ENCODE measurements at regions not wholly inside any gene's neighbourhood (a gene's known extent, or its start where the extent isn't known, plus 50 kb on each side); places are given as distances from the start of the nearest gene placed in this dataset.

- DNase-seq: no peak
Observed at GRCh38 chr11:128361451-128362020, 225.8 kb downstream of the ETS1 start.

- DNase-seq: no peak
Observed at GRCh38 chr11:128359515-128359914, 227.8 kb downstream of the ETS1 start.

GRCh38 chr11:128357073-128357472, 230.3 kb downstream of the ETS1 start:
- DNase-seq: no peak

GRCh38 chr11:128355558-128355957, 231.8 kb downstream of the ETS1 start:
- no peak for DNase-seq

- no peak for DNase-seq
Observed at GRCh38 chr11:128354476-128354875, 232.9 kb downstream of the ETS1 start.

- no peak for DNase-seq
Observed at GRCh38 chr11:128351168-128351567, 236.2 kb downstream of the ETS1 start.

GRCh38 chr11:128349650-128350299, 237.6 kb downstream of the ETS1 start:
- no peak for DNase-seq

GRCh38 chr11:128346804-128347203, 240.6 kb downstream of the ETS1 start:
- no peak for DNase-seq

GRCh38 chr11:128345316-128345715, 242.0 kb downstream of the ETS1 start:
- DNase-seq: no peak

- no peak for DNase-seq
Observed at GRCh38 chr11:128343870-128344269, 243.5 kb downstream of the ETS1 start.

- DNase-seq: no peak
Observed at GRCh38 chr11:128343135-128343514, 244.2 kb downstream of the ETS1 start.

- no peak for DNase-seq
Observed at GRCh38 chr11:128342511-128343134, 244.7 kb downstream of the ETS1 start.

GRCh38 chr11:128341280-128342248, 245.8 kb downstream of the ETS1 start:
- DNase-seq: no peak

- DNase-seq: no peak
Observed at GRCh38 chr11:128339792-128340191, 247.6 kb downstream of the ETS1 start.

- no peak for DNase-seq
Observed at GRCh38 chr11:128338811-128339210, 248.5 kb downstream of the ETS1 start.

- no peak for DNase-seq
Observed at GRCh38 chr11:128336203-128336602, 251.2 kb downstream of the ETS1 start.

GRCh38 chr11:128335729-128336128, 251.6 kb downstream of the ETS1 start:
- DNase-seq: no peak

GRCh38 chr11:128334311-128335044, 252.9 kb downstream of the ETS1 start:
- DNase-seq: no peak

- DNase-seq: no peak
Observed at GRCh38 chr11:128331317-128331716, 256.0 kb downstream of the ETS1 start.

- DNase-seq: no peak
Observed at GRCh38 chr11:128330203-128330602, 257.2 kb downstream of the ETS1 start.

GRCh38 chr11:128328955-128329551, 258.3 kb downstream of the ETS1 start:
- no peak for DNase-seq

GRCh38 chr11:128327274-128327673, 260.1 kb downstream of the ETS1 start:
- DNase-seq: no peak

Measured in KG1 (cell line).